NCI-H187 (cell line): ENCODE measurements at regions not wholly inside any gene's neighbourhood (a gene's known extent, or its start where the extent isn't known, plus 50 kb on each side); places are given as distances from the start of the nearest gene placed in this dataset.
A peak's percentile ranks its signal among the peaks of the same experiment; 100 is the strongest.
"Not testable (repeated sequence)": the region's sequence is repeated elsewhere in the genome, so short reads cannot be mapped to it uniquely, and the experiment has no call there.

Source experiments
- DNase-seq, 2 experiments: peaks; one replicate each; lab custom pipeline; 2025; lab: John Stamatoyannopoulos, UW

DNA sequence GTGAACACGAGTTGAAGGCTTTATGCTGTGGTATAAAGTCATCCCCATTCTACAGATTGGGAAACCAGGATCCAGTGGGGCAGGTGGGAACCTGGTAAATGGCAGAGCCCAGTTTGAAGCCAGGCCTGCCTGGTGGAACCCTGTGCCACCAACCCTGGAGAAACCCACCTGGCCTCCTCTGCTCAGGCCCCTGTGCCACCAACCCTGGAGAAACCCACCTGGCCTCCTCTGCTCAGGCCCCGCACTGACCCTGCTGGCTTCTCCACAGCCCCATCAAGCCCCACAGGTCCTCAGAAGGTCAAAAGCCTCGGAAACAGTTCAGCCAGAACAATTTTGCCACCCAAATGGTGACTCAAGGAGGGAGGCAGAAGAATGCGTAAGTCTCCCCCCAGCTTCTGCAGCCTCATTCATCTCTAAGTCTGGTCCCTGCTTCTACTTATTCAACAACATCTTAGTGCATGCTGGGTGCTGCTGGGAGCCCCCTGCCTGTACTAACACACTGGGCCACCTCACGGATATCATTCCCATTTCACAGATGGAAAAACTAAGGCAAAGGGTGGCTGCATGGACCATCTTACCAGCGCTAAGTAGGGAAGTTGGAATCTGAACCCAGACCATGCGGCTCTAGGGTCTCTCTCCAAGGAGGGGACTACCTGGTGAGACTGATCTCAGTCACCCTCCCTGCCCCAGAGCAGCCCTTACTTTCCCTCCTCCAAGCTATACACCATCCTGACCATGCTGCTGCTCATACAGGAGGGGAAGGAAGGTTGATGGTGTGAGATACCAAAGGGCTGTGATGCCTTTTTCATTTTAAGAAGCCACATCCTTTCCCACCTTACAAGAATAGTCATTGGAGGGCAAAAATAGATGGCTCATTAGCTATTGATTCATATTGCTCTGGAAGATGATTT is 93.7 kb upstream of the ID2 start:
- no peak for DNase-seq

DNA sequence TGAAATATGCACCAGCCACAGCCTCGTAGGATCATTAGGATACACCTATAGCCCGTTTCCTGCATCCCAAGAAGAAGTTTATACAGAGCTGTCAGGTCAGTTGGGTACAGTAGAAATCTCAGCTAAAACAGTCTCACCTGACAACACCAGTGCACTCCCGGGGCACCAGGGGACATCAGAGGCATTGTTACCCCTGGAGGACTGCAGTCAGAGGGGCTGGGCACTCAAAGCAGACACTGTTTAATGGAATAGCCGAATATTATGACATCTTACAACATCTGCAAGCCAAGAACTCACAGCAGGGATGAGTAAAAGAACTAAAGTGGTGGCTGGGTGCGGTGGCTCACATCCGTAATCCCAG is 93.0 kb upstream of the ID2 start:
- DNase-seq = no peak

DNA sequence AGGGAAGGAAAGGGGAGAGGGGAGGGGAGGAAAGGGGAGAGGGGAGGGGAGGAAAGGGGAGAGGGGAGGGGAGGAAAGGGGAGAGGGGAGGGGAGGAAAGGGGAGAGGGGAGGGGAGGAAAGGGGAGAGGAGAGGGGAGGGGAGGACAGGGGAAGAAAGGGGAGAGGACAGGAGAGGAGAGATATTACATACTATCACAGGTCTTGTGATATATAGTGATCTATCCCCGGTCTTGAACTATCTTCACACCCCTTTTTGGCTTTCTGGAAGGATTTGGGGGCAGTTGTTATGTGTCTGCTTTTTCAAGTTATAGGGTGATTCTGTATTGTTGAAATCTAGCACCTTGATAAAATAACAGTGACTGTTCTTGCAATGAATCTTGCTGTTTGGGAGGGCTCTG is 92.1 kb upstream of the ID2 start:
- no peak for DNase-seq

DNA sequence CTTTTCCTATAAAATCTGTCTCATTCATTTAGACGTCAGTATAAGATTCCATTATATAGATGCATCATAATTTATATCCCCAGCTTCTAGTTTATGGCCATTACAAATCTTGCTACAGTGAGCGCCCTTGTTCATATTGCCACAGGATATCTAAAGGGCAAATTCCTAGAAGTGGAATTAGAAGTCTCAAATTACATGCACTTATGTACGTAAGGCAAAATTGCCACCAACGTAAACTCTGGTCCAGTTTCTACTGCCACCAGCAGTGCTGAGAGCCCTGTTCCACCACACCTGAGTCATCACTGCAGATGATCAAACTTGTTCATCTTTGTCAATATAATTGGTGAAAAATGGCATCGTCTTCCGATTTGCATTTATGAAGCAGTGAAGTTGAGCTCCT is 90.9 kb upstream of the ID2 start:
- DNase-seq = peak; percentile 36 to 56

- no peak for DNase-seq
Observed at GRCh38 chr2:8592736-8593135, 89.1 kb upstream of the ID2 start.

DNA sequence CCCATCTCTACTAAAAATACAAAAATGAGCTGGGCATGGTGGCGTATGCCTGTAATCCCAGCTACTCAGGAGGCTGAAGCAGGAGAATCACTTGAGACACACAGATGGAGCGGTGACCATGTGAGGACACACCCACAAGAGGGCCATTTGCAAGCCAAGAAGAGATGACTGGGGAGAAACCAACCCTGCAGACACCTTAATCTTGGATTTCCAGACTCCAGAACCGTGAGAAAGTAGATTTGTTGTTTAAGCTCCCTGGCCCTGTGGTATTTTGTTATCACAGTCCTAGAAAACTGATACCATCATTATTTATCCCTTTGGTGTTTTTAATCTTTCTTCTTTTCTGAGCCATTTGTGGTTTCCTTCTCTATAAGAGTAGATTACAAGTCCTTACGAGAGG is 88.6 kb upstream of the ID2 start:
- DNase-seq = no peak

DNA sequence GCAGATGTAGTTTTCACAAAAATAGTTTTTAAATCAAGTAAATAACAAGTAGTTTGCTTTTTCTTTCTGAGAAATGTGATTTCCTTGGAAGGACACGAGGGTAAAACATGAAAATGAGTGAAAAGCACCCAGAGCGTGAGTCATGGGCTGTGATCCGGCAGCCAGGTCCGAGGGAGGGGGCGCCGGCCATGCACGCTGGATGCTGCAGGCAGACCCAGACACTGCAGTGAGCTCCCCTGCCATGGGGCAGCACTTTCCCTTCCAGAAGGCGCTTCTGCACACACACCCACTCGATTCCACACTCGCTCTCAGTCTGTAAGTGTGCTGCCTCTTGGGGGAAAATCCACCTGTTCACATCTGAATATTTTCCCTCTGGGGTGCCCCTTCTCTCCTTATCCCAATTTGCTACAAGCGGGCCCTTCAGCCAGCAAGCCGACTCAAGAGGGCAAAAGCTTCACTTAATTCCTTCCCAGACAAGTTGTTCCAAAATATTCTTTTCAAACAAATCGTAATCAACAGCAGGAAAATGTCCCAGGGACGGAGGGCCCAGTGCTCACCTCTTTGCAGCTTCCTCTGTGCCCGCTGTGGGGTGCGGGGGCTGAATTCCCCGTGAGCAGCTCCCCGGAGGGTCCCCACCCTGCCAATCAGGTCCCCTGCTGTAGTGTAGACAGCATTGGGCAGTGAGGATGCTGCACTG is 87.0 kb upstream of the ID2 start:
- no peak for DNase-seq

GRCh38 chr2:8595428-8595805 is 86.4 kb upstream of the ID2 start:
- DNase-seq = no peak

DNA sequence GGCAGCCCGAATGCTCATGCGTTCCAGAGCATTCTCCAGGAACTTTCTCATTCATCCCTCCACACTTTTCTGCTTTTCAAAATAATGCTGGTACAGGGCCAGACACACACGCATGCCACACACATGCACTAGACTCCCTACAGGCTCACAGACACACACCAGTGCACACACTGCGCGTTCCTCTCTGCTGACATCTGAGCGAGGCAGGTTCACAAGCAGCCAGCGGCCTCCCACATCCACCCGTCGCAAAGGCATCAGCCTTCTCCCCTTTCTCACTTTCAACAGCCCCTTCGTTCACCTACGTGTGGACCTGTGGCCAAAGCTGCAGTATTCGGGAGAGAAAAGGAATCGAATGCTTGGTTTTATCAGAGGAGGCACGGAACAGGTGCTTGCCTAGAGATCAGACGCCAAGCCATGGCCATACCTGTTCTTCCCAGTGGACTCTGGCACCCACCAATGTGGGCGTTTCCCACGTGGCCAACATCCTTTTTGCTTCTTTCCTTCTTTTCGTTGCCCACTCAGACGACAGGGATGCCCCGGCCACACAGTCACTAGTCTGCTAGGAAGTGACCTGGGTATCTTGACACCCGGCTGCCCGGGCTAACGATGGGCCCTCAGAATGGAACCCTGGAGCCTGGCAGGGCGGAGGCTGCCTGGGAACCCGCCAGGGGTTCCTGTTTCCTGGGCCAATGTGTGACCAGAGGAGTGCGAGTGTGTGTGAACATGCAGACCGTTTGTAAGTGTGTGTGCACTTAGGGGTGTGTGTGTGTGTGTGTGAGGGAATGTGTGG is 85.8 kb upstream of the ID2 start:
- DNase-seq = no peak

DNA sequence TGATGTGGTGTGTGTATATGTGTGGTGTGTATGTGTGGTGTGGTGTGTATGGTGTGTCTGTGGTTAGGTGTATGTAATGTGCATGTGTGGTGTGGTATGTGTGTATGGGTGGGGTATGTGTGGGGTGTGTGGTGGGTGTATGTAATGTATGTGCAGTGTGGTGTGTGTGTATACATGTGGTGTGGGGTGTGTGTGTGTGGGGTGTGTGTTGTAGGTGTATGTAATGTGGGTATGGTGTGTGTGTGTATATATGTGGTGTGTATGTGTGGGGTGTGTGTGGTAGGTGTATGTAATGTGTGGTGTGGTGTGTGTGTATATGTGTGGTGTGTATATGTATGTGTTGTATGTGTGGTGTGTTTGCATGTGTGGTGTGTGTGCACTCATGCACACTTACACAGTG is 84.8 kb upstream of the ID2 start:
- no peak for DNase-seq

GRCh38 chr2:8597559-8598225 is 84.2 kb upstream of the ID2 start:
- DNase-seq = no peak

- DNase-seq = no peak
Observed at GRCh38 chr2:8598295-8599165, 83.3 kb upstream of the ID2 start.

DNA sequence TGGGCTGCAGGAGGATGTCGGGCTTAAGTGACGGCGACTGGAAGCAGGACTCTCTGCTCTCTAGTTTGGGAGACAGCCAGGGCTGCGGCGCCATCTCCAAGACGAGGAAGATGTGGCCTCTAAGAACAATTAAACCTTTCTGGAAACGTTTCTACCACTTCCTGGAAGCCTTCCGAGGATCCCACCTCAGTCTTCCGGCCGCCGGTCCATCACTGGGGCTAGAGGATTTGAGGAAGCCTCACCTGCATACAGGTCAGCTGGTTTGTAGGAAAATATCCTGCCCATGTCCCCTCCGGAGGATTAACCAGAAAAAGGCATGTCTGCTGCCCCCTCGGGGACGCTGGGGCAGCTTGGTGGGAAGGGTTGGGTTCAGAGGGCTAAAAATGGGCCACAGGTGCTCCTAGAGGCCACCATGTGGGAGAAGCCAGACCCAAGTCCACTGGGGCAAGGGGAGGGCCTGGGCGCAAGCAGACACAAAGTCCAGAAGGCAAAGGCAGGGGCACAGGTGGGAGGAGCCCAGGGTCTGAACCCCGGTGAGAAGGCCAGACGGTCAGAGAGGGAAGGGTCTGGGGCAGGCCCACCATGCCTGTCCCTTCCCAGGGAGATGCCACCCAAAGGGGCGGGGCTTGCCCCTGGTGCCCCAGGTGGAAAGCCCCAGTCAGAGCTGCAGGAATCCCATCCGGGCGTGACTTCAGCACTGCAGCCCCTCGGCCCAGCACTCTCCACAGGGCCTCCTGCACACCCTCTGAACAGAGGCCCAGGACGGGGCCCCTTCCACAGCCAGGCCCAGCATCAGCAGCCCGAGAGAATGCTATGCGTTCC is 82.2 kb upstream of the ID2 start:
- no peak for DNase-seq

DNA sequence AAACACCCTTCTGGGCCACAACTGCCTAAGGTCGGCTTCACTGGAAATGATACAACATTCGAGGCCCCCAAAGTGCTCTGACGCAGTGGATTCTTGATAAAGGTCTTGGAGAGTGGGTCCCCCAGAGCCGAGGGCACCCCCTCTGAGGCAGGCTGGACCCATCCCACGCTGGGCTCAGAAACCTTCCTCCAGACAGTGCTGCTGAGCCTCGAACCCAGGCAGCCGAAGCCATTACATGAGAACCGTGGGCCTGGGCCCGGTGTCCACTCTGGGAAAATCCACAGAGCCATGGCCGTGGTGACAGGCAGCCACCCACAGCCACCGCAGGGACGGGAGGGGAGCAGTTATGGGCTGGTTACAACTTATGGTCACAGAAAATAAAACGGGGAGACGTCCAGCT is 81.4 kb upstream of the ID2 start:
- no peak for DNase-seq

DNA sequence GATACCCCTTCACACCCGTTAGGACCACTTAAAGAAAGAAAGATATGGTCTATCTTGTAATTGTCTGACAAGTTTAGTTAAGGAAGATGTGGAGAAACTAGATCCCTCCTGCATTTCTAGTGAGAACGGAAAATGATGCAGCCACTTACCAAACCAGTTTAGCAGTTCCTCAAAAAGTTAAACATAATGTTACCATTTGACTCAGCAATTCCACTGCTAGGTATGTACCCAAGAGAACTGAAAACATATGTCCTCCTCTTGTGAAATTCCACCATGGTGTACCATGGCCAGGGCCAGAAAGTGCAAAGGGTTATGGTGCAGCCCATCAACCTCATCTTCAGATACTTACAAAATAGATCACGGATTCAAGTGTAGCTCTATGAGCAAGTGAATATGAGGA is 79.0 kb upstream of the ID2 start:
- DNase-seq = no peak

GRCh38 chr2:8603356-8603755 is 78.5 kb upstream of the ID2 start:
- DNase-seq = not testable (repeated sequence)

GRCh38 chr2:8604262-8604661 is 77.6 kb upstream of the ID2 start:
- DNase-seq = no peak

- DNase-seq = no peak
Observed at GRCh38 chr2:8605351-8606065, 76.3 kb upstream of the ID2 start.

DNA sequence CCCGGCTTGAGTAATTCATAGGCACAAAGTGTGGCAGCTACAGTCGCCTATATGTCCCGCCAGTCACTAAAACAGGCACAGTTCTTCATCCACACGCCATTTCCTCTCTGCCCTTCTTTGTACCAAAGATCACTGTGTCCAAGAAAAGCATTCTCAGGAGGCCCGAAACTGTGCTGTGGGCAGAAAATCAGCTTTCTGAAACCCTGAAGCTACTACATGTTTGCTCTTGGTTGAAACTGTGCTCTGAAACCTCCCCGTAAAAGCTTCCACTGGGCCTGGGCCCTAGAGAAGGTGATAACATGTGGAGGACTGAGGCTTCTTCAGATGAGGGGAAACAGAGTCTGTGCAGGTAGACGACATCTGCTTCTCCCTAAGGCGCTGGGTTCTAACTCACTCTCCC is 75.6 kb upstream of the ID2 start:
- DNase-seq = no peak
